Liver (tissue), 8 donors: ENCODE measurements at regions not wholly inside any gene's neighbourhood (a gene's known extent, or its start where the extent isn't known, plus 50 kb on each side); places are given as distances from the start of the nearest gene placed in this dataset.

Experiments used
- DNase-seq: peaks from one replicate; pipeline ENCODE4 v3.0.0-alpha.2; 2017; ENCODE audit warnings: low spot score
- H3K27ac ChIP-seq, 2 donors: one replicate each; pipeline ENCODE4 v1.7.0; 2013; ENCODE audit warnings: inconsistent platforms in 2 of 2, low read length in 2 of 2, control low read depth in 1 of 2, low read depth in 1 of 2, mild to moderate bottlenecking in 1 of 2
- H3K27me3 ChIP-seq, 4 donors: one replicate each; pipeline versions ENCODE4 v1.6.1 to v1.7.0; 2013; ENCODE audit warnings: low read length in 3 of 4, inconsistent platforms in 1 of 4, mild to moderate bottlenecking in 1 of 4, moderate library complexity in 1 of 4; ENCODE audit not compliant: control insufficient read depth in 4 of 4, insufficient read depth in 4 of 4
- H3K36me3 ChIP-seq, 4 donors: one replicate each; pipeline versions ENCODE4 v1.6.1 to v1.7.0; 2013; ENCODE audit warnings: low read length in 3 of 4, mild to moderate bottlenecking in 3 of 4, low read depth in 1 of 4, moderate library complexity in 1 of 4; ENCODE audit not compliant: control insufficient read depth in 4 of 4, insufficient read depth in 3 of 4
- H3K4me1 ChIP-seq, 4 donors: one replicate each; pipeline versions ENCODE4 v1.6.1 to v1.7.0; 2013; ENCODE audit warnings: low read length in 3 of 4, mild to moderate bottlenecking in 3 of 4, moderate library complexity in 1 of 4; ENCODE audit not compliant: control insufficient read depth in 4 of 4, insufficient read depth in 4 of 4
- H3K4me3 ChIP-seq, 3 donors: one replicate each; pipeline versions ENCODE4 v1.6.1 to v1.7.0; 2013; ENCODE audit warnings: low read length in 3 of 3, control low read depth in 1 of 3, low read depth in 1 of 3, mild to moderate bottlenecking in 1 of 3
- H3K9ac ChIP-seq, 2 donors: one replicate each; pipeline ENCODE4 v1.7.0; 2013; ENCODE audit warnings: low read length in 2 of 2, mild to moderate bottlenecking in 2 of 2, moderate library complexity in 2 of 2, control low read depth in 1 of 2, low read depth in 1 of 2
- H3K9me3 ChIP-seq, 4 donors: one replicate each; pipeline versions ENCODE4 v1.6.1 to v1.7.0; 2013; ENCODE audit warnings: low read length in 3 of 4; ENCODE audit not compliant: control insufficient read depth in 4 of 4
- EGR1 ChIP-seq, 2 donors: IDR thresholded peaks; 2 replicates each; pipeline ENCODE4 v1.6.1; 2016 to 2018; ENCODE audit warnings: antibody characterized with exemption in 2 of 2, low read depth in 2 of 2
- FOXA1 ChIP-seq: IDR thresholded peaks from 2 replicates; pipeline ENCODE4 v1.6.1; 2016; ENCODE audit warnings: antibody characterized with exemption
- FOXA2 ChIP-seq: IDR thresholded peaks from 2 replicates; pipeline ENCODE4 v1.6.1; 2016; ENCODE audit warnings: antibody characterized with exemption
- GABPA ChIP-seq, 2 donors: IDR thresholded peaks in 1 of 2; conservative IDR thresholded peaks in 1 of 2; 2 replicates each; pipeline ENCODE4 v1.6.1; 2016; ENCODE audit warnings: antibody characterized with exemption in 2 of 2, mild to moderate bottlenecking in 1 of 2, moderate library complexity in 1 of 2
- HNF4A ChIP-seq, 2 donors: conservative IDR thresholded peaks; 2 replicates each; pipeline ENCODE4 v1.6.1; 2016; ENCODE audit warnings: antibody characterized with exemption in 2 of 2, mild to moderate bottlenecking in 2 of 2
- HNF4G ChIP-seq: IDR thresholded peaks from 2 replicates; pipeline ENCODE4 v1.6.1; 2016; ENCODE audit warnings: antibody characterized with exemption
- JUND ChIP-seq, 2 donors: IDR thresholded peaks; 2 replicates each; pipeline ENCODE4 v1.6.1; 2016; ENCODE audit warnings: antibody characterized with exemption in 2 of 2
- NR2F2 ChIP-seq: IDR thresholded peaks from 2 replicates; pipeline ENCODE4 v1.6.1; 2016; ENCODE audit warnings: antibody characterized with exemption
- RAD21 ChIP-seq, 2 donors: IDR thresholded peaks; 2 replicates each; pipeline ENCODE4 v1.6.1; 2016; ENCODE audit warnings: antibody characterized with exemption in 2 of 2, mild to moderate bottlenecking in 2 of 2
- RXRA ChIP-seq, 2 donors: IDR thresholded peaks; 2 replicates each; pipeline ENCODE4 v1.6.1; 2017 to 2018; ENCODE audit warnings: antibody characterized with exemption in 2 of 2, mild to moderate bottlenecking in 1 of 2
- SP1 ChIP-seq: IDR thresholded peaks from 2 replicates; pipeline ENCODE4 v1.6.1; 2018; ENCODE audit warnings: antibody characterized with exemption, mild to moderate bottlenecking
- TAF1 ChIP-seq: conservative IDR thresholded peaks from 2 replicates; pipeline ENCODE4 v1.6.1; 2016; ENCODE audit warnings: antibody characterized with exemption, mild to moderate bottlenecking
- YY1 ChIP-seq: IDR thresholded peaks from 2 replicates; pipeline ENCODE4 v1.6.1; 2016; ENCODE audit warnings: antibody characterized with exemption, mild to moderate bottlenecking
- WGBS: extraction: QIAGEN DNeasy Blood & Tissue Kit; methylation state at CpG from one replicate; pipeline ENCODE4 v1.1.7; 2013; 5-methylcytosine and 5-hydroxymethylcytosine counted together
- TF ChIP-seq, protein P1 (sequence below): IDR thresholded peaks from 2 replicates; pipeline ENCODE4 v1.6.1; 2016; ENCODE audit warnings: antibody characterized with exemption
- TF ChIP-seq, protein P2 (sequence below): IDR thresholded peaks from 2 replicates; pipeline ENCODE4 v1.6.1; 2016; ENCODE audit warnings: antibody characterized with exemption
- TF ChIP-seq, protein P3 (sequence below): IDR thresholded peaks from 2 replicates; pipeline ENCODE4 v1.6.1; 2016; ENCODE audit warnings: antibody characterized with exemption, mild to moderate bottlenecking
- TF ChIP-seq, protein P4 (sequence below): fragments of 150-350 bp; IDR thresholded peaks from 2 replicates; pipeline ENCODE4 v1.5.1; 2017; ENCODE audit warnings: improper control_type of control experiment, low read depth, low read length; ENCODE audit not compliant: missing input control
- TF ChIP-seq, protein P5 (sequence below): IDR thresholded peaks from 2 replicates; pipeline ENCODE4 v1.6.1; 2016; ENCODE audit warnings: antibody characterized with exemption
- donor health status: healthy.
- donor health status: healthy.
- donor health status: healthy.
- donor health status: healthy.
- donor health status: healthy.

DNA sequence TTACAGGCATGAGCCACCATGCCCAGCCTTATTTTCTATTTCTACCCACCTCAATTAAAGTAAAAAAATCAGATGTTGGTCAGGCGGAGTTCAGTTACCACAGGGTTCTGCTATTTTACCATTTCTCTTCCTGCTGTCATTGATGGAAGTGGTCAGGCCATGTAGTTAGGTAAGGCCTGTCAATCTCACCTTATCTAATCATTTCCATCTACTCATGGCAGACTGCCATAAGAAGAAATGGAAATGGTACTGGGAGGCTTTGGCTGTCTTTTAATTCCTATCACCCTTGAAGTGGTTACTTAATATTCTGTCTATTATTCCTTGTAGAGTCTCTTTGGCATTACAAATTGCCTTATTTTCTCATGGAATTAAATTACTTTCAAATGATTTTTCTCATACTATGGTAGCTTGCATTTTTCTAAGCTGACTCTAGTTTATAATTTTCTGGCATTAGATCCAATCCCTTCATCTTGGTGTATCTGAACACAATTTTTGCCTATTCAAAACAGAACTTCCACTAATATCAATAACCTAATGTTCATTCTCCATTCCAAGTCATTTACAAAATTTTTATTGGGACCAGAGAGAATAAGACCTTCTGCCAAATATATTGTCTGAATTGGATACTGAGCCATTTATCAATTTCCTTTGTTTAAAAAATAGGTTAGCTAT is 198.7 kb downstream of the DACT1 start:
- DNase-seq, result no peak
- Histone ChIP-seq H3K4me3 (no peak overlapping the region), H3K27ac (no peak overlapping the region), H3K4me1 (no peaks in the 10 kb centered on the region), H3K9me3 (no peaks in the 10 kb centered on the region), H3K9ac (no peak overlapping the region), H3K27me3 (no peaks in the 10 kb centered on the region), H3K36me3 (no peaks in the 10 kb centered on the region)
- 92% methylated on average over 1 of the region's 1 CpG for WGBS
- no peak for TF ChIP-seq HNF4A (conservative IDR thresholded peaks at IDR 0.05)
- TF ChIP-seq, protein P1, sequence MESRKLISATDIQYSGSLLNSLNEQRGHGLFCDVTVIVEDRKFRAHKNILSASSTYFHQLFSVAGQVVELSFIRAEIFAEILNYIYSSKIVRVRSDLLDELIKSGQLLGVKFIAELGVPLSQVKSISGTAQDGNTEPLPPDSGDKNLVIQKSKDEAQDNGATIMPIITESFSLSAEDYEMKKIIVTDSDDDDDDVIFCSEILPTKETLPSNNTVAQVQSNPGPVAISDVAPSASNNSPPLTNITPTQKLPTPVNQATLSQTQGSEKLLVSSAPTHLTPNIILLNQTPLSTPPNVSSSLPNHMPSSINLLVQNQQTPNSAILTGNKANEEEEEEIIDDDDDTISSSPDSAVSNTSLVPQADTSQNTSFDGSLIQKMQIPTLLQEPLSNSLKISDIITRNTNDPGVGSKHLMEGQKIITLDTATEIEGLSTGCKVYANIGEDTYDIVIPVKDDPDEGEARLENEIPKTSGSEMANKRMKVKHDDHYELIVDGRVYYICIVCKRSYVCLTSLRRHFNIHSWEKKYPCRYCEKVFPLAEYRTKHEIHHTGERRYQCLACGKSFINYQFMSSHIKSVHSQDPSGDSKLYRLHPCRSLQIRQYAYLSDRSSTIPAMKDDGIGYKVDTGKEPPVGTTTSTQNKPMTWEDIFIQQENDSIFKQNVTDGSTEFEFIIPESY, result no peak

DNA sequence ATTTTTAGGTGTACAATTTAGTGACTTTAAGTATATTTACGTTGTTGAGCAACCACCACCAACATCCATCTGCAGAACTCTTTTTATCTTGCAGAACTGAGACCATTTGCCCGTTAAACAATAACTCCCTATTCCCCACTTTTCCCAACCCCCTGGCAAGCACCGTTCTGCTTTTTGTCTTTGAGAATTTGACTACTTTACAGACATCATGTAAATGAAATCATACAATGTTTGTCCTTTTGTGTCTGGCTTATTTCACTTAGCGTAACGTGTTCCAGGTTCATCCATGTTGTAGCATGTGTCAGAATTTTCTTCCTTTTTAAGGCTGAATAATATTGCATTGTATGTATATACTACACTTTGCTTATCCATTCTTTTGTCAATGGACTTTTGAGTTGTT is 201.5 kb downstream of the DACT1 start:
- H3K4me3 ChIP-seq, result no peak overlapping the region
- H3K9ac ChIP-seq, result no peak overlapping the region
- H3K27ac ChIP-seq, result no peak overlapping the region
- H3K27me3 ChIP-seq, result no peaks in the 10 kb centered on the region
- no peaks in the 10 kb centered on the region for H3K9me3 ChIP-seq
- TF ChIP-seq YY1, result no peak
- TF ChIP-seq JUND (IDR thresholded peaks at IDR 0.05), result no peak
- no peak for TF ChIP-seq EGR1 (IDR thresholded peaks at IDR 0.05; ENCODE audit: low read depth in 2 of 2)
- TF ChIP-seq, protein P2, sequence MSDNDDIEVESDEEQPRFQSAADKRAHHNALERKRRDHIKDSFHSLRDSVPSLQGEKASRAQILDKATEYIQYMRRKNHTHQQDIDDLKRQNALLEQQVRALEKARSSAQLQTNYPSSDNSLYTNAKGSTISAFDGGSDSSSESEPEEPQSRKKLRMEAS, result no peak
- TF ChIP-seq, protein P3, sequence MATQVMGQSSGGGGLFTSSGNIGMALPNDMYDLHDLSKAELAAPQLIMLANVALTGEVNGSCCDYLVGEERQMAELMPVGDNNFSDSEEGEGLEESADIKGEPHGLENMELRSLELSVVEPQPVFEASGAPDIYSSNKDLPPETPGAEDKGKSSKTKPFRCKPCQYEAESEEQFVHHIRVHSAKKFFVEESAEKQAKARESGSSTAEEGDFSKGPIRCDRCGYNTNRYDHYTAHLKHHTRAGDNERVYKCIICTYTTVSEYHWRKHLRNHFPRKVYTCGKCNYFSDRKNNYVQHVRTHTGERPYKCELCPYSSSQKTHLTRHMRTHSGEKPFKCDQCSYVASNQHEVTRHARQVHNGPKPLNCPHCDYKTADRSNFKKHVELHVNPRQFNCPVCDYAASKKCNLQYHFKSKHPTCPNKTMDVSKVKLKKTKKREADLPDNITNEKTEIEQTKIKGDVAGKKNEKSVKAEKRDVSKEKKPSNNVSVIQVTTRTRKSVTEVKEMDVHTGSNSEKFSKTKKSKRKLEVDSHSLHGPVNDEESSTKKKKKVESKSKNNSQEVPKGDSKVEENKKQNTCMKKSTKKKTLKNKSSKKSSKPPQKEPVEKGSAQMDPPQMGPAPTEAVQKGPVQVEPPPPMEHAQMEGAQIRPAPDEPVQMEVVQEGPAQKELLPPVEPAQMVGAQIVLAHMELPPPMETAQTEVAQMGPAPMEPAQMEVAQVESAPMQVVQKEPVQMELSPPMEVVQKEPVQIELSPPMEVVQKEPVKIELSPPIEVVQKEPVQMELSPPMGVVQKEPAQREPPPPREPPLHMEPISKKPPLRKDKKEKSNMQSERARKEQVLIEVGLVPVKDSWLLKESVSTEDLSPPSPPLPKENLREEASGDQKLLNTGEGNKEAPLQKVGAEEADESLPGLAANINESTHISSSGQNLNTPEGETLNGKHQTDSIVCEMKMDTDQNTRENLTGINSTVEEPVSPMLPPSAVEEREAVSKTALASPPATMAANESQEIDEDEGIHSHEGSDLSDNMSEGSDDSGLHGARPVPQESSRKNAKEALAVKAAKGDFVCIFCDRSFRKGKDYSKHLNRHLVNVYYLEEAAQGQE, result no peak
- TF ChIP-seq, protein P1, result no peak
- TF ChIP-seq RXRA (IDR thresholded peaks at IDR 0.05), result no peak
- TF ChIP-seq RAD21 (IDR thresholded peaks at IDR 0.05), result no peak
- TF ChIP-seq, protein P4, sequence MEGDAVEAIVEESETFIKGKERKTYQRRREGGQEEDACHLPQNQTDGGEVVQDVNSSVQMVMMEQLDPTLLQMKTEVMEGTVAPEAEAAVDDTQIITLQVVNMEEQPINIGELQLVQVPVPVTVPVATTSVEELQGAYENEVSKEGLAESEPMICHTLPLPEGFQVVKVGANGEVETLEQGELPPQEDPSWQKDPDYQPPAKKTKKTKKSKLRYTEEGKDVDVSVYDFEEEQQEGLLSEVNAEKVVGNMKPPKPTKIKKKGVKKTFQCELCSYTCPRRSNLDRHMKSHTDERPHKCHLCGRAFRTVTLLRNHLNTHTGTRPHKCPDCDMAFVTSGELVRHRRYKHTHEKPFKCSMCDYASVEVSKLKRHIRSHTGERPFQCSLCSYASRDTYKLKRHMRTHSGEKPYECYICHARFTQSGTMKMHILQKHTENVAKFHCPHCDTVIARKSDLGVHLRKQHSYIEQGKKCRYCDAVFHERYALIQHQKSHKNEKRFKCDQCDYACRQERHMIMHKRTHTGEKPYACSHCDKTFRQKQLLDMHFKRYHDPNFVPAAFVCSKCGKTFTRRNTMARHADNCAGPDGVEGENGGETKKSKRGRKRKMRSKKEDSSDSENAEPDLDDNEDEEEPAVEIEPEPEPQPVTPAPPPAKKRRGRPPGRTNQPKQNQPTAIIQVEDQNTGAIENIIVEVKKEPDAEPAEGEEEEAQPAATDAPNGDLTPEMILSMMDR, result no peak
- no peak for TF ChIP-seq FOXA1
- TF ChIP-seq TAF1, result no peak
- no peak for TF ChIP-seq SP1
- no peak for TF ChIP-seq HNF4G
- no peak for TF ChIP-seq FOXA2
- TF ChIP-seq, protein P5, sequence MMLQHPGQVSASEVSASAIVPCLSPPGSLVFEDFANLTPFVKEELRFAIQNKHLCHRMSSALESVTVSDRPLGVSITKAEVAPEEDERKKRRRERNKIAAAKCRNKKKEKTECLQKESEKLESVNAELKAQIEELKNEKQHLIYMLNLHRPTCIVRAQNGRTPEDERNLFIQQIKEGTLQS, result no peak
- TF ChIP-seq HNF4A (conservative IDR thresholded peaks at IDR 0.05), result no peak
- no peak for TF ChIP-seq GABPA (IDR thresholded peaks at IDR 0.05 in 1 of 2, conservative IDR thresholded peaks at IDR 0.05 in 1 of 2)
- TF ChIP-seq NR2F2, result no peak
- no peaks in the 10 kb centered on the region for H3K4me1 ChIP-seq
- 62% methylated on average over 5 of the region's 5 CpGs for WGBS
- H3K36me3 ChIP-seq, result no peaks in the 10 kb centered on the region
- no peak for DNase-seq
